Lung (tissue), 11 donors: ENCODE measurements at regions not wholly inside any gene's neighbourhood (a gene's known extent, or its start where the extent isn't known, plus 50 kb on each side); places are given as distances from the start of the nearest gene placed in this dataset.

Source experiments
- ATAC-seq: fragments of 200-7000 bp; cut with Tn5 transposase; one replicate; pipeline ENCODE4 v1.9.1; 2020; ENCODE audit warnings: moderate number of reproducible peaks; ENCODE audit not compliant: insufficient read depth, low FRiP score
- DNase-seq, 3 donors: peaks; one replicate each; pipeline ENCODE4 v3.0.0-alpha.2; 2013 to 2017
- H3K27ac ChIP-seq, 2 donors: one replicate each; pipeline ENCODE4 v1.5.1; 2013; ENCODE audit warnings: mild to moderate bottlenecking in 2 of 2, moderate library complexity in 2 of 2, control low read depth in 1 of 2, inconsistent platforms in 1 of 2, low read depth in 1 of 2, low read length in 1 of 2
- H3K27me3 ChIP-seq, 3 donors: one replicate each; pipeline ENCODE4 v1.5.1; 2013; ENCODE audit warnings: low read length in 2 of 3; ENCODE audit not compliant: control insufficient read depth in 3 of 3, insufficient read depth in 3 of 3
- H3K36me3 ChIP-seq, 4 donors: one replicate each; pipeline ENCODE4 v1.5.1; 2013; ENCODE audit warnings: low read length in 4 of 4, mild to moderate bottlenecking in 1 of 4, moderate library complexity in 1 of 4; ENCODE audit not compliant: control insufficient read depth in 4 of 4, insufficient read depth in 4 of 4
- H3K4me1 ChIP-seq, 5 donors: one replicate each; pipeline ENCODE4 v1.5.1; 2013; ENCODE audit warnings: low read length in 5 of 5, mild to moderate bottlenecking in 2 of 5, moderate library complexity in 1 of 5; ENCODE audit not compliant: control insufficient read depth in 5 of 5, insufficient read depth in 5 of 5
- H3K4me3 ChIP-seq: one replicate; pipeline ENCODE4 v1.5.1; 2013; ENCODE audit warnings: mild to moderate bottlenecking, control low read depth, moderate library complexity
- H3K9ac ChIP-seq, 2 donors: one replicate each; pipeline ENCODE4 v1.5.1; 2013; ENCODE audit warnings: low read length in 2 of 2, control low read depth in 1 of 2; ENCODE audit not compliant: insufficient read depth in 1 of 2
- H3K9me3 ChIP-seq, 4 donors: one replicate each; pipeline ENCODE4 v1.5.1; 2013; ENCODE audit warnings: low read length in 3 of 4, mild to moderate bottlenecking in 1 of 4, moderate library complexity in 1 of 4; ENCODE audit not compliant: control insufficient read depth in 4 of 4, insufficient read depth in 3 of 4
- CTCF ChIP-seq: IDR thresholded peaks from 2 replicates; pipeline ENCODE4 v1.5.1; 2012; ENCODE audit warnings: mild to moderate bottlenecking; ENCODE audit errors: control extremely low read depth, extremely low read depth
- WGBS, 2 donors: extraction: QIAGEN DNeasy Blood & Tissue Kit; methylation state at CpG; one replicate each; pipeline ENCODE4 v1.1.7; 2013; 5-methylcytosine and 5-hydroxymethylcytosine counted together
- donor health status: control.
- donor health status: control.
- donor health status: Bipolar disorder and iron deficiency.
- donor health status: healthy.
- donor health status: DM: yes; HTN: yes; CAD: no.

- WGBS, 2 donors = 82 to 93% methylated on average over 3 of the region's 3 CpGs
- no peak for ATAC-seq
These were observed 263.2 kb upstream of the SPRY2 start for GRCh38 chr13:80604098-80604497.

GRCh38 chr13:80603351-80603750 lies 262.4 kb upstream of the SPRY2 start:
- H3K9me3 ChIP-seq = no peaks in the 10 kb centered on the region
- H3K36me3 ChIP-seq = no peaks in the 10 kb centered on the region
- WGBS, 2 donors = 43 to 64% methylated on average over 1 of the region's 1 CpG
- no peak overlapping the region for H3K9ac ChIP-seq
- no peak overlapping the region for H3K27ac ChIP-seq
- ATAC-seq (no peak), DNase-seq (no peak)
- no peak for TF ChIP-seq CTCF
- H3K4me1 ChIP-seq = no peaks in the 10 kb centered on the region
- H3K4me3 ChIP-seq = no peak overlapping the region
- H3K27me3 ChIP-seq = no peaks in the 10 kb centered on the region

More at GRCh38 chr13:80604098-80604497, 263.2 kb upstream of the SPRY2 start:
- no peaks in the 10 kb centered on the region for H3K9me3 ChIP-seq
- no peak for TF ChIP-seq CTCF
- H3K27ac ChIP-seq = peak overlapping the region in 1 of 2 donors; percentile 33
- H3K4me1 ChIP-seq = no peaks in the 10 kb centered on the region
- H3K27me3 ChIP-seq = no peaks in the 10 kb centered on the region
- DNase-seq = no peak
- no peaks in the 10 kb centered on the region for H3K36me3 ChIP-seq
- no peak overlapping the region for H3K9ac ChIP-seq
- no peak overlapping the region for H3K4me3 ChIP-seq

- Histone ChIP-seq H3K9me3 (no peaks in the 10 kb centered on the region), H3K4me1 (no peaks in the 10 kb centered on the region), H3K36me3 (no peaks in the 10 kb centered on the region), H3K9ac (no peak overlapping the region), H3K4me3 (no peak overlapping the region), H3K27me3 (no peaks in the 10 kb centered on the region), H3K27ac (no peak overlapping the region)
- TF ChIP-seq CTCF = no peak
- ATAC-seq (no peak), DNase-seq (no peak)
These were observed 258.8 kb upstream of the SPRY2 start for GRCh38 chr13:80599765-80600164.

- Histone ChIP-seq H3K9me3 (no peaks in the 10 kb centered on the region), H3K27ac (no peak overlapping the region), H3K4me3 (no peak overlapping the region), H3K36me3 (no peaks in the 10 kb centered on the region), H3K27me3 (no peaks in the 10 kb centered on the region), H3K9ac (no peak overlapping the region), H3K4me1 (no peaks in the 10 kb centered on the region)
- no peak for ATAC-seq
- 91 to 96% methylated on average over 3 of the region's 3 CpGs for WGBS, 2 donors
- DNase-seq = no peak
- no peak for TF ChIP-seq CTCF
These were observed 257.3 kb upstream of the SPRY2 start for GRCh38 chr13:80598189-80598588.
